ENCODE measurements at regions not wholly inside any gene's neighbourhood (a gene's known extent, or its start where the extent isn't known, plus 50 kb on each side); places are given as distances from the start of the nearest gene placed in this dataset.

GRCh38 chr6:148183776-148184175 is 158.9 kb upstream of the SASH1 start:
- no peaks in the 10 kb centered on the region for H3K36me3 Mint-ChIP-seq
- H3K27ac Mint-ChIP-seq: no peak overlapping the region
- no peaks in the 10 kb centered on the region for H3K79me2 ChIP-seq (ENCODE audit: insufficient read depth, low read length)
- no peaks in the 10 kb centered on the region for H3K4me1 Mint-ChIP-seq
- peaks cover 0 to 2% (median 0%) of the 10 kb centered on the region in 7 donors for H3K9me3 Mint-ChIP-seq
- DNase-seq: no peak
- WGBS (ENCODE audit: insufficient coverage): 83% methylated on average over 1 of the region's 2 CpGs
- H3K4me2 ChIP-seq (replicated peaks; ENCODE audit: extremely low read depth, low read length, poor library complexity, severe bottlenecking): no peak overlapping the region
- no peak for TF ChIP-seq CTCF (IDR thresholded peaks at IDR 0.05)
- H2AFZ ChIP-seq (ENCODE audit: insufficient read depth, low read depth, low read length, poor library complexity, severe bottlenecking): no peak overlapping the region
- no peaks in the 10 kb centered on the region for H3K36me3 ChIP-seq (replicated peaks in 1 of 2; ENCODE audit: control insufficient read depth in 1 of 2, insufficient read depth in 2 of 2, low read length in 2 of 2)
- no peak overlapping the region for H3K4me3 ChIP-seq (replicated peaks in 1 of 3; ENCODE audit: low read depth in 2 of 3, low read length in 3 of 3)
- no peaks in the 10 kb centered on the region for H3K4me1 ChIP-seq (ENCODE audit: control insufficient read depth in 1 of 2, insufficient read depth in 2 of 2, low read length in 2 of 2)
- H3K27ac ChIP-seq (ENCODE audit: low read depth in 1 of 2, low read length in 2 of 2): no peak overlapping the region
- no peak overlapping the region for H3K9ac ChIP-seq (ENCODE audit: insufficient read depth, low read length, poor library complexity, severe bottlenecking)
- no peak overlapping the region for H3K4me3 Mint-ChIP-seq
- intact Hi-C loops (cut with micrococcal nuclease): no loop called here
- H3K27me3 ChIP-seq (ENCODE audit: control insufficient read depth in 2 of 2, insufficient read depth in 2 of 2, low read length in 2 of 2): peaks cover 0 to 4% of the 10 kb centered on the region in 2 donors
- H3K9me3 ChIP-seq (replicated peaks in 1 of 2; ENCODE audit: control insufficient read depth in 1 of 2, insufficient read depth in 1 of 2, low read length in 2 of 2): no peaks in the 10 kb centered on the region
- peaks cover 3 to 14% (median 4%) of the 10 kb centered on the region in 3 donors for H3K27me3 Mint-ChIP-seq (ENCODE audit: low read depth in 3 of 3)
- no peaks in the 10 kb centered on the region for H4K20me1 ChIP-seq (ENCODE audit: insufficient read depth, low read length)

- Histone ChIP-seq H3K27ac (ENCODE audit: low read depth in 1 of 2, low read length in 2 of 2) (no peak overlapping the region), H3K4me2 (replicated peaks; ENCODE audit: extremely low read depth, low read length, poor library complexity, severe bottlenecking) (no peak overlapping the region), H3K9ac (ENCODE audit: insufficient read depth, low read length, poor library complexity, severe bottlenecking) (no peak overlapping the region), H3K79me2 (ENCODE audit: insufficient read depth, low read length) (no peaks in the 10 kb centered on the region), H3K36me3 (replicated peaks in 1 of 2; ENCODE audit: control insufficient read depth in 1 of 2, insufficient read depth in 2 of 2, low read length in 2 of 2) (no peaks in the 10 kb centered on the region), H3K27me3 (ENCODE audit: control insufficient read depth in 2 of 2, insufficient read depth in 2 of 2, low read length in 2 of 2) (peaks cover 0 to 4% of the 10 kb centered on the region in 2 donors), H2AFZ (ENCODE audit: insufficient read depth, low read depth, low read length, poor library complexity, severe bottlenecking) (no peak overlapping the region), H4K20me1 (ENCODE audit: insufficient read depth, low read length) (no peaks in the 10 kb centered on the region), H3K9me3 (replicated peaks in 1 of 2; ENCODE audit: control insufficient read depth in 1 of 2, insufficient read depth in 1 of 2, low read length in 2 of 2) (no peaks in the 10 kb centered on the region), H3K4me3 (replicated peaks in 1 of 3; ENCODE audit: low read depth in 2 of 3, low read length in 3 of 3) (no peak overlapping the region), H3K4me1 (ENCODE audit: control insufficient read depth in 1 of 2, insufficient read depth in 2 of 2, low read length in 2 of 2) (no peaks in the 10 kb centered on the region)
- WGBS (ENCODE audit: insufficient coverage): 98% methylated on average over 3 of the region's 5 CpGs
- H3K27me3 Mint-ChIP-seq (ENCODE audit: low read depth in 3 of 3): peaks cover 6 to 20% (median 7%) of the 10 kb centered on the region in 3 donors
- no peak for DNase-seq
- no peak overlapping the region for H3K27ac Mint-ChIP-seq
- no peaks in the 10 kb centered on the region for H3K36me3 Mint-ChIP-seq
- TF ChIP-seq CTCF (IDR thresholded peaks at IDR 0.05): no peak
- no peaks in the 10 kb centered on the region for H3K4me1 Mint-ChIP-seq
- H3K4me3 Mint-ChIP-seq: no peak overlapping the region
- H3K9me3 Mint-ChIP-seq: no peaks in the 10 kb centered on the region
- intact Hi-C loops (cut with micrococcal nuclease): no loop called here
These were observed 155.7 kb upstream of the SASH1 start for GRCh38 chr6:148186916-148187315.
